Activated naive CD8-positive, alpha-beta T cell (primary cell): ENCODE measurements at regions not wholly inside any gene's neighbourhood (a gene's known extent, or its start where the extent isn't known, plus 50 kb on each side); places are given as distances from the start of the nearest gene placed in this dataset.
"Not testable (repeated sequence)": the region's sequence is repeated elsewhere in the genome, so short reads cannot be mapped to it uniquely, and the experiment has no call there.

Experiments
- H3K27ac Mint-ChIP-seq: one replicate; pipeline ENCODE4 v1.8.0; 2021; ENCODE audit warnings: mixed read lengths
- H3K27me3 Mint-ChIP-seq: one replicate; pipeline ENCODE4 v1.8.0; 2021; ENCODE audit warnings: mixed read lengths
- H3K36me3 Mint-ChIP-seq: one replicate; pipeline ENCODE4 v1.8.0; 2021; ENCODE audit warnings: mixed read lengths
- H3K4me1 Mint-ChIP-seq: one replicate; pipeline ENCODE4 v1.8.0; 2021; ENCODE audit warnings: low read depth, mixed read lengths
- H3K4me3 Mint-ChIP-seq: one replicate; pipeline ENCODE4 v1.8.0; 2021; ENCODE audit warnings: mild to moderate bottlenecking, mixed read lengths
- H3K9me3 Mint-ChIP-seq: one replicate; pipeline ENCODE4 v1.8.0; 2021; ENCODE audit warnings: low read depth, mixed read lengths

GRCh38 chr6:92114091-92114675, 1305.2 kb downstream of the EPHA7 start:
- H3K4me1 Mint-ChIP-seq: no peaks in the 10 kb centered on the region
- no peaks in the 10 kb centered on the region for H3K36me3 Mint-ChIP-seq

GRCh38 chr6:92111386-92111785, 1308.0 kb downstream of the EPHA7 start:
- Mint-ChIP-seq H3K27ac (no peak overlapping the region), H3K9me3 (peaks cover 7% of the 10 kb centered on the region), H3K4me3 (no peak overlapping the region)

More at GRCh38 chr6:92114091-92114675, 1305.2 kb downstream of the EPHA7 start:
- Mint-ChIP-seq H3K4me3 (no peak overlapping the region), H3K27me3 (no peaks in the 10 kb centered on the region), H3K27ac (no peak overlapping the region), H3K9me3 (no peaks in the 10 kb centered on the region)

GRCh38 chr6:92110403-92110802, 1309.0 kb downstream of the EPHA7 start:
- H3K4me3 Mint-ChIP-seq: no peak overlapping the region
- no peak overlapping the region for H3K27ac Mint-ChIP-seq
- no peaks in the 10 kb centered on the region for H3K27me3 Mint-ChIP-seq
- H3K9me3 Mint-ChIP-seq: peaks cover 7% of the 10 kb centered on the region
- no peaks in the 10 kb centered on the region for H3K36me3 Mint-ChIP-seq
- no peaks in the 10 kb centered on the region for H3K4me1 Mint-ChIP-seq

More at GRCh38 chr6:92111386-92111785, 1308.0 kb downstream of the EPHA7 start:
- Mint-ChIP-seq H3K27me3 (no peaks in the 10 kb centered on the region), H3K36me3 (no peaks in the 10 kb centered on the region), H3K4me1 (no peaks in the 10 kb centered on the region)

GRCh38 chr6:92109956-92110355, 1309.4 kb downstream of the EPHA7 start:
- Mint-ChIP-seq H3K4me1 (no peaks in the 10 kb centered on the region), H3K4me3 (no peak overlapping the region), H3K27me3 (no peaks in the 10 kb centered on the region), H3K9me3 (peaks cover 7% of the 10 kb centered on the region), H3K27ac (no peak overlapping the region), H3K36me3 (no peaks in the 10 kb centered on the region)

GRCh38 chr6:92109256-92109655, 1310.1 kb downstream of the EPHA7 start:
- Mint-ChIP-seq H3K4me3 (no peak overlapping the region), H3K4me1 (no peaks in the 10 kb centered on the region), H3K36me3 (no peaks in the 10 kb centered on the region), H3K27me3 (no peaks in the 10 kb centered on the region), H3K27ac (no peak overlapping the region), H3K9me3 (peaks cover 7% of the 10 kb centered on the region)

GRCh38 chr6:92086750-92087149, 1332.6 kb downstream of the EPHA7 start:
- no peaks in the 10 kb centered on the region for H3K27me3 Mint-ChIP-seq
- H3K4me1 Mint-ChIP-seq: no peaks in the 10 kb centered on the region
- no peak overlapping the region for H3K4me3 Mint-ChIP-seq
- peaks cover 16% of the 10 kb centered on the region for H3K9me3 Mint-ChIP-seq
- no peaks in the 10 kb centered on the region for H3K36me3 Mint-ChIP-seq
- no peak overlapping the region for H3K27ac Mint-ChIP-seq

DNA sequence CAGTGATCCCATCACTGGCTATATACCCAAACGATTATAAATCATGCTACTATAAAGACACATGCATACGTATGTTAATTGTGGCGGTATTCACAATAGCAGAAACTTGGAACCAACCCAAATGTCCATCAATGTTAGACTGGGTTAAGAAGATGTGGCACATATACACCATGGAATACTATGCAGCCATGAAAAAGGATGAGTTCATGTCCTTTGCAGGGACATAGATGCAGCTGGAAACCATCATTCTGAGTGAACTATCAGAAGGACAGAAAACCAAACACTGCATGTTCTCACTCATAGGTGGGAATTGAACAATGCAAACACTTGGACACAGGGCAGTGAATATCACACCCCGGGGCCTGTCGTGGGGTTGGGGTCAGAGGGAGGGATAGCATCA, 1335.4 kb downstream of the EPHA7 start:
- not testable (repeated sequence) for H3K27ac Mint-ChIP-seq, H3K27me3 Mint-ChIP-seq, H3K36me3 Mint-ChIP-seq, H3K4me1 Mint-ChIP-seq, H3K4me3 Mint-ChIP-seq
- H3K9me3 Mint-ChIP-seq: peaks cover 22% of the 10 kb centered on the region

DNA sequence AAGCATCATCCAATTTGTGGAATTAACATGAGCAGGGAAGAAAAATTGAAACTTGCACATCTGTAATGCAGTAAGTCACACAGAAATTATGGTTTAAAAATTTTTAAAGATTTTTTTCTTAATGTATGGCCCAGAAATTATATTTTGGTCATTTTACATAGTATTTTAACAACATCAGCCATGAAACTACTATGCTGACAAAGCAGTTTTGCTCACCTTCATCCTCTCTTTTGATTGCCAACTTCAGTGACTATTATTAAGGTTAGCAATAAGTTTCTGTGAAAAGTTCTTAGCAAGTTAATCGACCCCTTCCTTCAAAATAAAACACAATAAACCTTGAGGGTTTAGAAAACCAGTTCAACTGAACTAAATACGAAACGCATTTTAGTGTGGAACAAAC, 1347.0 kb downstream of the EPHA7 start:
- H3K4me3 Mint-ChIP-seq: no peak overlapping the region
- peaks cover 3% of the 10 kb centered on the region for H3K9me3 Mint-ChIP-seq
- H3K27ac Mint-ChIP-seq: no peak overlapping the region
- no peaks in the 10 kb centered on the region for H3K36me3 Mint-ChIP-seq
- H3K27me3 Mint-ChIP-seq: no peaks in the 10 kb centered on the region
- no peaks in the 10 kb centered on the region for H3K4me1 Mint-ChIP-seq

DNA sequence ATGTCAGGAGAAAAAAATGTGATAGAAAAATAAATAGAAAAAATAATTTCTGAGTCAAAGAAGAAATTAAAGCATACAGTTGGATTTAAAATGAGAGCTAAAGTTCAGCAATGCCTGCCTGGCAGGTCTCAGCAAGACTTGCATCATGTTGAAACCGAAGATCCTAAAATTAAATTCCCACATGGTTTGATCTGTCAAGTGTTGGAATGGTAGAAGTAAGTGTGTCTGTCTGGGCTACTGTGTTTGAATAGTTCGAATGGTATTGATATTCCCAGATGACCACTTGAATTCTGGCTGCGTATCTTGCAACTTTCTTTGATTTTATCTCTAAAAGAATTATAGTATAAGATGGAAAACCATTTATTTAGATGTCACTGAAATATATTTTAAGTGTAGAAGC, 1349.6 kb downstream of the EPHA7 start:
- Mint-ChIP-seq H3K27ac (no peak overlapping the region), H3K4me3 (no peak overlapping the region), H3K9me3 (no peaks in the 10 kb centered on the region)

GRCh38 chr6:92052513-92052912, 1366.8 kb downstream of the EPHA7 start:
- no peaks in the 10 kb centered on the region for H3K27me3 Mint-ChIP-seq
- H3K27ac Mint-ChIP-seq: no peak overlapping the region
- no peaks in the 10 kb centered on the region for H3K9me3 Mint-ChIP-seq
- no peaks in the 10 kb centered on the region for H3K4me1 Mint-ChIP-seq
- no peak overlapping the region for H3K4me3 Mint-ChIP-seq
- no peaks in the 10 kb centered on the region for H3K36me3 Mint-ChIP-seq

More for the DNA sequence above, 1349.6 kb downstream of the EPHA7 start:
- no peaks in the 10 kb centered on the region for H3K4me1 Mint-ChIP-seq
- no peaks in the 10 kb centered on the region for H3K36me3 Mint-ChIP-seq
- H3K27me3 Mint-ChIP-seq: no peaks in the 10 kb centered on the region

DNA sequence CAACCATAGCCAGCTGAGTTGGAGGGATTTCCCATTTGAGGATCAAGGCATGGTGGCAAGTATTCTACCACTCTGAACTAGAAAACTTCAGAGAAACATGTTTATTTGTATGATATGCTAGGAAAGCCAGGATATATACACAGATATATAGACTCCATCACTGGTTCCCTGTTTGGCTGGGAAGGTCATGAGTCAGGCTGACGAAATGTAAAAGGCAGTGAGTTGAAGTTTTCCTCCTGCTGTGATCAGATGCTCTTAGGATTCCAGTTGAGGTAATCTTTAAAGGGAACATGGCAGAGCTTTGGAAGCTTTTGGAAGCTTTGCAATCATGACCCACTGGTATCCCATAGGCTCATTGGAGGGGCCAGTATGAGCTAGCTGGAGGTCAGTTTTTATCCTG, 1369.1 kb downstream of the EPHA7 start:
- no peaks in the 10 kb centered on the region for H3K4me1 Mint-ChIP-seq
- H3K36me3 Mint-ChIP-seq: no peaks in the 10 kb centered on the region
- no peak overlapping the region for H3K4me3 Mint-ChIP-seq
- H3K27me3 Mint-ChIP-seq: no peaks in the 10 kb centered on the region
- H3K9me3 Mint-ChIP-seq: no peaks in the 10 kb centered on the region
- no peak overlapping the region for H3K27ac Mint-ChIP-seq

- Mint-ChIP-seq H3K27me3 (no peaks in the 10 kb centered on the region), H3K4me3 (no peak overlapping the region), H3K4me1 (no peaks in the 10 kb centered on the region), H3K36me3 (no peaks in the 10 kb centered on the region), H3K9me3 (no peaks in the 10 kb centered on the region), H3K27ac (no peak overlapping the region)
Measured at GRCh38 chr6:92047860-92048259, 1371.5 kb downstream of the EPHA7 start.

- Mint-ChIP-seq H3K27me3 (no peaks in the 10 kb centered on the region), H3K4me1 (no peaks in the 10 kb centered on the region), H3K4me3 (no peak overlapping the region), H3K27ac (no peak overlapping the region), H3K36me3 (no peaks in the 10 kb centered on the region), H3K9me3 (no peaks in the 10 kb centered on the region)
Measured at GRCh38 chr6:92047152-92047850, 1372.1 kb downstream of the EPHA7 start.

GRCh38 chr6:92044312-92044711, 1375.0 kb downstream of the EPHA7 start:
- peaks cover 4% of the 10 kb centered on the region for H3K9me3 Mint-ChIP-seq
- no peaks in the 10 kb centered on the region for H3K27me3 Mint-ChIP-seq
- H3K4me3 Mint-ChIP-seq: no peak overlapping the region

DNA sequence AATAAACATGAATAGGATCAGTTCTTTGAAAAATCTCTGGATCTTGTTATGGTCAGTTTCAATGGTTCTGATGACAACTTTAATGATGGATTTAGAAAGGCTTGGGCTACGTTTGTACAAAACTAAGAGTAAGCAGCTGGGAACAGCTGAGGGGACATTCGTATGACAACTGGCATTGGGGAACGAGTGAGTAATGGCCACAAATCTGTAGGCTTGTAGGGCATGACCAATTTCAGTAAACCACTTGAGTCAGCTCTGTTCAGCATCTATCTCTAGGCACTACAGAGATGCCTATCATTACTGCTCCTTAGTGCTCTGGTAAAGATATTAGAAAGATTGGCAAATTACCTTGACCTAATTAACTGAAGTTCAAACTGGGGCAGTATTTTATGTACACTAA, 1375.6 kb downstream of the EPHA7 start:
- no peak overlapping the region for H3K27ac Mint-ChIP-seq
- H3K27me3 Mint-ChIP-seq: no peaks in the 10 kb centered on the region
- no peaks in the 10 kb centered on the region for H3K36me3 Mint-ChIP-seq
- H3K4me3 Mint-ChIP-seq: no peak overlapping the region
- no peaks in the 10 kb centered on the region for H3K4me1 Mint-ChIP-seq
- H3K9me3 Mint-ChIP-seq: peaks cover 4% of the 10 kb centered on the region

More at GRCh38 chr6:92044312-92044711, 1375.0 kb downstream of the EPHA7 start:
- Mint-ChIP-seq H3K4me1 (no peaks in the 10 kb centered on the region), H3K36me3 (no peaks in the 10 kb centered on the region), H3K27ac (no peak overlapping the region)

DNA sequence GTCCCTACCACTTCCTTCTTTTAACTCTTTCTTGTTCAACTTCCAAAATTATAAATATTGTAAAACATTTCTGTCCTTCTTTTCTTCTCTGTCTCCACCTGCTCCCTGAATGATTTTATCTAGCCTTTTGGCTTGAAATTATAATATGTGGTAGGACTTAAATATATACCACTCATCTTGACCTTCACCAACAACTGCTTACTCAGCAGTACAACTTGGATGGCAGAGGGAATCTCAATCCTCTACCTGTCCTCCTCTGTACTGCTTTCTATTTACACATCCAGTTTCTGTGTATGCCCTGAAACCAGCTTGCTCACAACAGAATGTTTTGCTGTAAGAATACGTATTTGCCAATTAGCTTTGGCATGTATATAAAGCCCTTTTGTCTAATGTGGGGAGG, 1392.5 kb downstream of the EPHA7 start:
- Mint-ChIP-seq H3K4me1 (no peaks in the 10 kb centered on the region), H3K4me3 (no peak overlapping the region), H3K27me3 (no peaks in the 10 kb centered on the region), H3K36me3 (no peaks in the 10 kb centered on the region), H3K27ac (no peak overlapping the region), H3K9me3 (peaks cover 10% of the 10 kb centered on the region)
